Smooth muscle cell (in vitro differentiated cells): ENCODE measurements at regions not wholly inside any gene's neighbourhood (a gene's known extent, or its start where the extent isn't known, plus 50 kb on each side); places are given as distances from the start of the nearest gene placed in this dataset.

ENCODE experiments used
- DNase-seq: peaks from one replicate; lab custom pipeline; 2025; ENCODE audit not compliant: unreplicated experiment; lab: John Stamatoyannopoulos, UW
- H2AFZ ChIP-seq: fragments of 200-600 bp; sonication (generic); 2 replicates; pipeline ENCODE4 v1.6.0; 2016; ENCODE audit warnings: antibody characterized with exemption, low read depth, mild to moderate bottlenecking
- H3F3A ChIP-seq: fragments of 200-600 bp; sonication (generic); 2 replicates; pipeline ENCODE4 v1.6.0; 2017; ENCODE audit warnings: antibody characterized with exemption, low read depth
- H3K27ac ChIP-seq: fragments of 200-600 bp; sonication (generic); 2 replicates; pipeline ENCODE4 v1.5.1; 2016; ENCODE audit warnings: low read depth, mild to moderate bottlenecking
- H3K27me3 ChIP-seq: fragments of 200-600 bp; sonication (generic); 2 replicates; pipeline ENCODE4 v1.6.1; 2016; ENCODE audit warnings: low read depth, mild to moderate bottlenecking
- H3K36me3 ChIP-seq: fragments of 200-600 bp; sonication (generic); 2 replicates; pipeline ENCODE4 v1.5.1; 2016; ENCODE audit warnings: low read depth
- H3K4me1 ChIP-seq: fragments of 200-600 bp; sonication (generic); 2 replicates; pipeline ENCODE4 v1.5.1; 2016; ENCODE audit warnings: low read depth
- H3K4me2 ChIP-seq: fragments of 200-600 bp; sonication (generic); 2 replicates; pipeline ENCODE4 v1.6.0; 2016; ENCODE audit warnings: mild to moderate bottlenecking
- H3K4me3 ChIP-seq: fragments of 200-600 bp; sonication (generic); 2 replicates; pipeline ENCODE4 v1.5.1; 2016; ENCODE audit warnings: mild to moderate bottlenecking
- H3K79me2 ChIP-seq: fragments of 200-600 bp; sonication (generic); 2 replicates; pipeline ENCODE4 v1.6.0; 2016; ENCODE audit warnings: low read depth, mild to moderate bottlenecking
- H3K9ac ChIP-seq: fragments of 200-600 bp; sonication (generic); 2 replicates; pipeline ENCODE4 v1.6.0; 2016; ENCODE audit warnings: low read depth
- H3K9me3 ChIP-seq: fragments of 200-600 bp; sonication (generic); replicated peaks from 2 replicates; pipeline ENCODE4 v1.5.1; 2016; ENCODE audit warnings: low read depth
- H4K20me1 ChIP-seq: fragments of 200-600 bp; sonication (generic); 2 replicates; pipeline ENCODE4 v1.6.0; 2016; ENCODE audit warnings: low read depth
- WGBS: methylation state at CpG from one replicate; pipeline ENCODE4 v1.1.7; 2016; ENCODE audit warnings: low lambda C conversion rate; 5-methylcytosine and 5-hydroxymethylcytosine counted together
- TF ChIP-seq, protein P1 (sequence below): fragments of 200-600 bp; sonication (generic); IDR thresholded peaks from 2 replicates; pipeline ENCODE4 v1.5.1; 2017; ENCODE audit warnings: borderline replicate concordance, mild to moderate bottlenecking, antibody characterized with exemption; ENCODE audit not compliant: insufficient read depth, poor library complexity, severe bottlenecking

DNA sequence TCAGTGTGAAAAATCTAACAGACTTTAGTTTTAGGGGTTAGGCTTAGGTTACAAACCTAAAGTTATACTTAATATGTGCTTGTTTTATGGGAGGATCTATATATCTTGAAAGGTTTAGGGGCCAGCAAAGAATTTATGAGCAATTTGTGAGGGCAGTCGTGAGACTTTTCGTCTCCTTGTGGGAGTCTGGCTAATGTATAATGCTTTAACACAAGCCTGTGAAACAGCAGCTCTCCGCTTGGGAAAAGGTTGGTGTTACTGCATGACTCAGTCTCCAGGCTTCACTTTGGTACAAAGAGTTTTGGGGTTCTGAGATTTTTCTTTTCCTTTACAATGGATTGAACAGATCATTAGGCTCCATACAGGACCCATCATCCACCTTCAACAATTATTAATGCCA is 79.0 kb upstream of the MFGE8 start:
- Histone ChIP-seq H3K27me3 (no peaks in the 10 kb centered on the region), H3K9me3 (no peaks in the 10 kb centered on the region), H3K4me1 (peaks cover 38% of the 10 kb centered on the region), H3F3A (peaks cover 7% of the 10 kb centered on the region), H4K20me1 (no peaks in the 10 kb centered on the region), H3K4me3 (no peak overlapping the region), H3K27ac (peak overlapping the region; percentile 76), H3K79me2 (no peaks in the 10 kb centered on the region), H2AFZ (peak overlapping the region; percentile 29), H3K9ac (no peak overlapping the region), H3K36me3 (no peaks in the 10 kb centered on the region), H3K4me2 (peak overlapping the region; percentile 53)
- 1% methylated on average over 3 of the region's 3 CpGs for WGBS
- no peak for DNase-seq
- TF ChIP-seq, protein P1, sequence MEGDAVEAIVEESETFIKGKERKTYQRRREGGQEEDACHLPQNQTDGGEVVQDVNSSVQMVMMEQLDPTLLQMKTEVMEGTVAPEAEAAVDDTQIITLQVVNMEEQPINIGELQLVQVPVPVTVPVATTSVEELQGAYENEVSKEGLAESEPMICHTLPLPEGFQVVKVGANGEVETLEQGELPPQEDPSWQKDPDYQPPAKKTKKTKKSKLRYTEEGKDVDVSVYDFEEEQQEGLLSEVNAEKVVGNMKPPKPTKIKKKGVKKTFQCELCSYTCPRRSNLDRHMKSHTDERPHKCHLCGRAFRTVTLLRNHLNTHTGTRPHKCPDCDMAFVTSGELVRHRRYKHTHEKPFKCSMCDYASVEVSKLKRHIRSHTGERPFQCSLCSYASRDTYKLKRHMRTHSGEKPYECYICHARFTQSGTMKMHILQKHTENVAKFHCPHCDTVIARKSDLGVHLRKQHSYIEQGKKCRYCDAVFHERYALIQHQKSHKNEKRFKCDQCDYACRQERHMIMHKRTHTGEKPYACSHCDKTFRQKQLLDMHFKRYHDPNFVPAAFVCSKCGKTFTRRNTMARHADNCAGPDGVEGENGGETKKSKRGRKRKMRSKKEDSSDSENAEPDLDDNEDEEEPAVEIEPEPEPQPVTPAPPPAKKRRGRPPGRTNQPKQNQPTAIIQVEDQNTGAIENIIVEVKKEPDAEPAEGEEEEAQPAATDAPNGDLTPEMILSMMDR = no peak

DNA sequence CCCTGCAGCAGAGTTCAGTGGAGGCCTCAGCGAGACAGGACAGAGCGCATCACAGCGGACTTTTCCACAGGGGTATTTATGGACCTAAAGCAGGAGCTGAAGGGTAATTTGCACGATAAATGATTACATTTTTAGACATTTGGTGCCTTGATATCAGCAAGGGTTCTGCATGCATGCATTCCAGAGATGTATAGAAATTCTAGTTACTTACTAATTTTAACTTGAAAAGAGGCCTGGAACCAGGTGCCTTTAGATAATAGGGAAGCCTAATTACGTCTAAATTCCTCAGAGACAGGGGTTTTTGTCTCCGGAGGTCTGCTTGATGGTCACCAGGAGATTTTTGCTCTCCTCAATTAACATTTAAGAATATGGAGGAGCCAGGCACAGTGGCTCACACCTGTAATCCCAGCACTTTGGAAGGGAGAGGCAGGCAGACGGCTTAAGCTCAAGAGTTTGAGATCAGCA is 79.8 kb upstream of the MFGE8 start:
- DNase-seq = no peak
- TF ChIP-seq, protein P1 = no peak

DNA sequence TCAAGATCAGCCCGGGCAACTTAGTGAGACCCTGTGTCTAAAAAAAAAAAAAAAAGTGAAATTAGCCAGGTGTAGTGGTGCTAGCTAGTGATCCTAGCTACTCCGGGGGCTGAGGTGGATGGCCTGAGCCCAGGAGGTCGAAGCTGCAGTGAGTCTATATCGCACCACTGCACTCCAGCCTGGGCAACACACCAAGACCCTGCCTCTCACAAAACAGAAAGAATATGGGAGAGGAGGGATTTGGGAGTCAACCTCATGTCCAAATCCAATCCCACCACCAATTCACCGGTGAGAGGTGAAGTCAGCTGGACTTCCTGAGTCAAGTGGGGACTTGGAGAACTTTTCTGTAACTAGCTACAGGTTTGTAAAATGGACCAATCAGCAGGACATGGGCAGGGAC is 80.5 kb upstream of the MFGE8 start:
- Histone ChIP-seq H3K79me2 (no peaks in the 10 kb centered on the region), H3K4me2 (no peak overlapping the region)

More for the DNA sequence above, 79.8 kb upstream of the MFGE8 start:
- Histone ChIP-seq H3K9ac (no peak overlapping the region), H3K4me1 (peaks cover 33% of the 10 kb centered on the region), H4K20me1 (no peaks in the 10 kb centered on the region), H3K27ac (no peak overlapping the region), H3K4me2 (no peak overlapping the region), H3K79me2 (no peaks in the 10 kb centered on the region), H2AFZ (no peak overlapping the region), H3K36me3 (no peaks in the 10 kb centered on the region), H3K27me3 (no peaks in the 10 kb centered on the region), H3K9me3 (no peaks in the 10 kb centered on the region), H3K4me3 (no peak overlapping the region), H3F3A (peaks cover 7% of the 10 kb centered on the region)
- 58% methylated on average over 7 of the region's 7 CpGs for WGBS

DNA sequence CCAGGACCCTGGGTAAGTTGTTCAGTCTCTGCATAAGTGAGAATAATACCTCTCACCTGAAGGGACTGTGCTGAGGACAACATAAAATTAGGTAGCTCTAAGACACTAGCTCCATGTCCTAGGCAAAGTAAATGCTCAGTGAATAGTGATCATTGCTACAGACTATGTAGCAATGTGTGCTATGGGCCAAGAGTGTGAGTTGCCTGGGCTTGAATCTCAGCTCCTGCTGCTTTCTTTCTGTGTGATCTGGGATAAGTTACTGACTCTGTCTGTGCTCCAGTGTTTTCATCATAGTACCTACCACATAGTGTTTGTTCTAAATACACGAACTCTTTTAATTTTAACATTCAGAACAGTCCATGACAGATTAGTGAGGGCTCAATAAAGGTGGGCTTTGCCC is 81.1 kb upstream of the MFGE8 start:
- Histone ChIP-seq H3F3A (peaks cover 7% of the 10 kb centered on the region), H3K4me1 (peaks cover 23% of the 10 kb centered on the region), H3K27me3 (no peaks in the 10 kb centered on the region), H3K4me2 (no peak overlapping the region), H3K36me3 (no peaks in the 10 kb centered on the region), H2AFZ (no peak overlapping the region), H3K27ac (no peak overlapping the region), H3K79me2 (no peaks in the 10 kb centered on the region), H3K9me3 (no peaks in the 10 kb centered on the region), H4K20me1 (no peaks in the 10 kb centered on the region), H3K9ac (no peak overlapping the region), H3K4me3 (no peak overlapping the region)
- TF ChIP-seq, protein P1 = no peak
- 88% methylated on average over 1 of the region's 1 CpG for WGBS
- DNase-seq = no peak

More for the DNA sequence above, 80.5 kb upstream of the MFGE8 start:
- peaks cover 7% of the 10 kb centered on the region for H3F3A ChIP-seq
- peaks cover 27% of the 10 kb centered on the region for H3K4me1 ChIP-seq
- no peaks in the 10 kb centered on the region for H3K27me3 ChIP-seq
- no peak overlapping the region for H3K27ac ChIP-seq
- H3K9ac ChIP-seq = no peak overlapping the region
- no peak for DNase-seq
- H3K9me3 ChIP-seq = no peaks in the 10 kb centered on the region
- TF ChIP-seq, protein P1 = no peak
- no peaks in the 10 kb centered on the region for H4K20me1 ChIP-seq
- no peaks in the 10 kb centered on the region for H3K36me3 ChIP-seq
- H2AFZ ChIP-seq = no peak overlapping the region
- H3K4me3 ChIP-seq = no peak overlapping the region
- WGBS = 86% methylated on average over 5 of the region's 5 CpGs
